ENCODE measurements at regions not wholly inside any gene's neighbourhood (a gene's known extent, or its start where the extent isn't known, plus 50 kb on each side); places are given as distances from the start of the nearest gene placed in this dataset.

DNA sequence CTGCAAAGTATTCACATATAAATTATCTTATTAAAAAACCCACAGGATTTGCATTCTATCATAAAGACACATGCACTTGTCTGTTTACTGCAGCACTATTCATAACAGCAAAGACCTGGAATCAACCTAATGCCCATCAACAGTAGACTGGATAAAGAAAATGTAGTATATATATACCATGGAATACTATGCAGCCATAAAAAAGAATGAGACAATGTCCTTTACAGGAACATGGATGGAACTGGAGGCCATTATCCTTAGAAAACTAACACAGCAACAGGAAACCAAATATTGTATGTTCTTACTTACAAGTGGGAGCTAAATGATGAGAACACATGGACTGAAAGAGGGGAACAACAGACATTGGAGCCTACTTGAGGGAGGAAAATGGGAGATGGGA is 97.0 kb downstream of the FAM217A start:
- TF ChIP-seq, protein P1, sequence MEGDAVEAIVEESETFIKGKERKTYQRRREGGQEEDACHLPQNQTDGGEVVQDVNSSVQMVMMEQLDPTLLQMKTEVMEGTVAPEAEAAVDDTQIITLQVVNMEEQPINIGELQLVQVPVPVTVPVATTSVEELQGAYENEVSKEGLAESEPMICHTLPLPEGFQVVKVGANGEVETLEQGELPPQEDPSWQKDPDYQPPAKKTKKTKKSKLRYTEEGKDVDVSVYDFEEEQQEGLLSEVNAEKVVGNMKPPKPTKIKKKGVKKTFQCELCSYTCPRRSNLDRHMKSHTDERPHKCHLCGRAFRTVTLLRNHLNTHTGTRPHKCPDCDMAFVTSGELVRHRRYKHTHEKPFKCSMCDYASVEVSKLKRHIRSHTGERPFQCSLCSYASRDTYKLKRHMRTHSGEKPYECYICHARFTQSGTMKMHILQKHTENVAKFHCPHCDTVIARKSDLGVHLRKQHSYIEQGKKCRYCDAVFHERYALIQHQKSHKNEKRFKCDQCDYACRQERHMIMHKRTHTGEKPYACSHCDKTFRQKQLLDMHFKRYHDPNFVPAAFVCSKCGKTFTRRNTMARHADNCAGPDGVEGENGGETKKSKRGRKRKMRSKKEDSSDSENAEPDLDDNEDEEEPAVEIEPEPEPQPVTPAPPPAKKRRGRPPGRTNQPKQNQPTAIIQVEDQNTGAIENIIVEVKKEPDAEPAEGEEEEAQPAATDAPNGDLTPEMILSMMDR (IDR thresholded peaks at IDR 0.05), result no peak
- no peak for TF ChIP-seq POLR2A (IDR thresholded peaks at IDR 0.05)
